GM12892 (cell line): ENCODE measurements at regions not wholly inside any gene's neighbourhood (a gene's known extent, or its start where the extent isn't known, plus 50 kb on each side); places are given as distances from the start of the nearest gene placed in this dataset.

Source experiments
- POLR2A ChIP-seq: IDR thresholded peaks from 2 replicates; pipeline ENCODE4 v1.6.1; 2011; ENCODE audit warnings: low read depth, low read length, control low read depth
- POLR2AphosphoS5 ChIP-seq: IDR thresholded peaks from 2 replicates; pipeline ENCODE4 v1.6.1; 2011; ENCODE audit warnings: low read depth, low read length, control low read depth
- TAF1 ChIP-seq: IDR thresholded peaks from 2 replicates; pipeline ENCODE4 v1.6.1; 2011; ENCODE audit warnings: low read depth, mild to moderate bottlenecking, control low read depth, low read length, borderline replicate concordance

DNA sequence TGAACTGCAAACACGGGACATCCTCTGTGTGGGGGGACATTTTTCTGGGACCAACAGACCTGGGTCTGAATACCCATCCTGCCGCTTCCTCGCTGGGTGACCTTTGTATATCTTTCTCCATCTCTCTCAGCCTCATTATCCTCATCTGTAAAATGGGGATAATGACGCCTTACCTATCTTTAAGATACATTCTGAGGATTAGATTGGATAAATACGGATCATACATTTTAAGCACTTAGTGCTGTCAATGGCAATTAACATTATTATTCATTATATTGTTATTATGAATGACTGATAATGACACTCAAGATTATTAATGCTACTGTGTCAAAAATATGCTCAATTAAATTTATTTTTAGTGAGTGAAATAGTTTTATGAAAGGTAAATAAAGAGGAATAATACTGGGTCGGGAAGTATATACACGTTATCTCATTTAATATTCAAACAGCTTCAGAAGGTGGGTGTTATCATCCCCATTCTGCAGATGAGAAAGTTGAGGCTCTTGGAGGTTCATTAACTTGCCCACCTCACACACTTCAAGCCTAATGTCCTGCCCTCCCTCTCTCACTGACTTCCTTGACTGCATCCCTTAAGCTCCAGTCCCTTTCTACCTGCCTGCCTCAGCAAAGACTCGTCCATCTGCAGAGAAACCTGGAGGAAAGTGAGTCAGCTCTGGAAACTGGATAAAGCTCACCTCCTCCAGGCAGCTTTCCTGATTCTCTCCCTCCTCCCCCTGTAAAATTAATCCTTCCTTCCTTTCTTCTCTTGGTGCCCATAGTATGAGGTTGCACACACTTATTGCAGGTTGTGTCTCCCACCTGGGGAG, 120.7 kb upstream of the JUN start:
- no peak for TF ChIP-seq POLR2AphosphoS5
- no peak for TF ChIP-seq POLR2A
- TF ChIP-seq TAF1: no peak
